ENCODE measurements at regions not wholly inside any gene's neighbourhood (a gene's known extent, or its start where the extent isn't known, plus 50 kb on each side); places are given as distances from the start of the nearest gene placed in this dataset.

DNA sequence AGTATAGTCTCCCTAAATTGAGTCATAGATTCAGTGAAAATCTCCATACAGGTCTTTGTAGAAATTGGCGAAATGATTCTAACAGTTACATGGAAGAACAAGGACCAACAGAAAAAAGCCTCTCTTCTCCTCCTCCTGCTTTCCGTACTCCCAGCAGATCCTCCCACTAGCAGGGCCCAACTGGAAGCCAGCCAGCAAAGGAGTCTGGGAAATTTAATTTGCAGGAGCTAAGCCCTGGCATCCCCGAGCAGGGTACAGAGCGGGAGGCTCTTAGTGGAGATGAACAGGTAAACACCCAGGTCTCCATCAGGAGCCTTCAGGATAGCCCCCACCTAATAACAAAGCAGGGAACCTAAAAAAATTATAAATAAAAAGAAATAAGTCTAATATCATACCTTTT, 1473.8 kb downstream of the TBC1D22A start:
- no peak for DNase-seq

GRCh38 chr22:48235744-48236143, 1473.3 kb downstream of the TBC1D22A start:
- no peak for DNase-seq

DNA sequence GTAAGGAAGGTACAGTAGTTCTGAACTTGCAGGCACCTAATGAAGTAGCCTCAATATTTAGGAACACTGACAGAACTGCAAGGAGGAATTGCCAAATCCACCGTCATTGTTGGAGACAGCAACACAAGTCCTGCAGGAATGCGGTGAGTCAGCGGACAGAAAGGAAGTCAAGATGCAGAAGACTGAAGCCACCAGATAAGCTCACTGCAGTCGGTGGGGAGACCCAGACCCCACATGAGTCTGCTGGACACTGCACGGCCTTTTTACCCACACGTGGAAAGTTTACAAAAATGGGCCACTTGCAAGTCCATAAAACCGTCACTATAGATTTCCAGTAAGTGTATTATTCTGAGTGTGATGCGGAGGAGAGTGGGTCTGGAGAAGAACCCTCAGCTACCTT, 1471.6 kb downstream of the TBC1D22A start:
- DNase-seq, result no peak

DNA sequence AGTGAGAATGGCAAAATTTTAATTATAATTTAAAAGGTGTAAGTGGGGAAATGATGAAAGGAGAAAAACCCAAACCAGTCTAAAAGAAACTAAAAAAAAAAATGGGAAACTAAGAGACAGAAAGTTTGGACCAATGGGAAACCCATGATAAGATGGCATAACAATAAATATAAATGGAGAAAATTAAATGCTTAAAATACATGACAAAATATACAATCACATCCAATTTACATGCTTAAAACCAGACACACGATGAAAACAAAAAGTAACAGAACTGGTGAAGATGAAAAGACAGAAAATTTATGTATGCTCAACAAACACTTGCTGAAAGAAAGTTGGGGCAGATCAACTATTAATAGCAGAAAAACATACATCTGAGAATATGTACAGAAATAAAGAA, 1471.1 kb downstream of the TBC1D22A start:
- no peak for DNase-seq

GRCh38 chr22:48228468-48228867, 1466.0 kb downstream of the TBC1D22A start:
- DNase-seq, result no peak

- DNase-seq, result no peak
These were observed 1465.0 kb downstream of the TBC1D22A start for GRCh38 chr22:48227341-48228018.

DNA sequence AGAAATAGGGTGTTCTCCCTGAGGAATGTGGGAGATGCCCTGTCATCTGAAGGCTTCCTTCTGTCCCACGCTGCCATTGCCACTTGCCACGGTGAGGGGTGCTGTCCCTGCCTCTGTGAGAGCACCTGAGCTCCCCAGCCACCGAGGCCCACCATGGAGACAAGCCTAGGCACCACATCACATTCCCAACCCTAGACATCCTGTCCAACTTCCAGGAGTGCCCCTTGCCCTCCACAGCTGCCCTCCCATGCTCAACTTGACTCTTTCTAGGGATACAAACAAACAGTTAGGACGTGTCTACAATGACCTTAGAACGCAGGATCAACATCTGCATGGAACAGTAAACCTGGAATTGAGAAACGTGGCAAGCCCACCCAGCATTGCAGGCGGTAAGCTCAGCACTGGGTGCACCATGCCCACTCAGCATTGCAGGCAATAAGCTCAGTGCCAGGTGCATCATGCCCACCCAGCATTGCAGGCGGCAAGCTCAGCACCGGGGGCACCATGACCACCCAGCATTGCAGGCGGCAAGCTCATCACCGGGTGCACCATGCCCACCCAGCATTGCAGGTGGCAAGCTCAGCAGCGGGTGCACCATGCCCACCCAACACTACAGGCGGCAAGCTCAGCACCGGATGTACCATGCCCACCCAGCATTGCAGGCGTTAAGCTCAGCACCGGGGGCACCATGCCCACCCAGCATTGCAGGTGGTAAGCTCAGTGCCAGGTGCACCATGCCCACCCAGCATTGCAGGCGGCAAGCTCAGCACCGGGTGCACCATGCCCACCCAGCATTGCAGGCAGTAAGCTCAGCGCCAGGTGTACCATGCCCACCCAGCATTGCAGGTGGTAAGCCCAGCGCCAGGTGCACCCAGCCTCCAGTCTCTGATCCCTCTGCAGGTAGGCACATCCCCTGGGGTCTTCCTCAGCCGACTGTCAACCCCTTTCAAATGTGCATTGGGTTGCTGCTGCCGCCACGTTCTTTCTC, 1463.9 kb downstream of the TBC1D22A start:
- no peak for DNase-seq

DNA sequence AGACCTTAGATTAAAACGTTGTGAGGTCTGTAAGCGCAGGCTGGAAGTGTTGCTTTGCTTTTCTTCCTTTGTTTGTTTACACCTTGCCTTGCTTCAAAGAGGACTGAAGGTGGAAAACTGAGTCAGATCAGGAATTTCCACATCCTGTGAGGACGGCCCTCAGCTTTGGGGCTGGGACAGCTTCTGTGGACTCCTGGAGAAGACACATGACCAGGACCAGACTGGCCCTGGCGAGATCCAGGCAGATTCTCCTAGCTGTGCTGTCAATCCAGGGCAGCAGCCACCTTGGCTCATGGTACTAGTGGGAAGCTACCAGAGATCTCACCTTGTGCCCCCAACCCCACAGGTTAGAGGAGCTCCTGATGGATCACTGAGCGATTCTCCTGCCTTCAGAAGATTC, 1461.9 kb downstream of the TBC1D22A start:
- DNase-seq, result no peak

DNA sequence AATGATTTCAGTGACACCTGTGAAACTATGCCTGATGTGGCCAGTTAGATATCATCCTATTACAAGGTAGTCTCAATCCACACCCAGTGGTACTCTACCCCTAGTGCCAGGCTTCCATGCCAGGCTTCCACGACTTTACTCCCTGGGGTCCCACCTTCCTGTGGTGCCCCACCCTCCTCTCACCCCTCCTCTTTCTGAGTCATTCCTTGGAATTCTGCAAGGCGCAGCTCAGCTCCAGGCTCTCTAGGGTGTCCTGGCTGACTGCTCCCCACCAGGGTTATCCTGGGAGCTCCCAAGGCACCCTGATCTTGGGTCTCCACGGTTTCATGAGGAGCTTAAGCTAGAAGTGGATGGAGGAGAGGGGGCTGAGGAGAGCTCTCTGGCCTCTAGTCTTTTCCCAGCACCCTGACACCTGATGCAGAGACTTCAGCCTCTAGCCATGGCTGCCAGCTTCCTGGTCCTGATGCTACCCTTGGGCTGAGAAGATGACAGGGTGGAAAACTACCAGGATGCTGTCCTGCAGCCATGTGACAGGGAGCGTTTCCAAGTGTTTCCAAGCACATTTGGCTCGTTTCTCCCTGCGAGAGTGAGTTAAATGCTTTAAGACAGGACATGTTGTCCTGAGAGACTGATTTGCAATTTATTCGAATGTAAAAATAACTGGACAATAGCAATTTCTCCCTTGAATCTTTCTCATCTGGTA, 1461.2 kb downstream of the TBC1D22A start:
- no peak for DNase-seq

DNA sequence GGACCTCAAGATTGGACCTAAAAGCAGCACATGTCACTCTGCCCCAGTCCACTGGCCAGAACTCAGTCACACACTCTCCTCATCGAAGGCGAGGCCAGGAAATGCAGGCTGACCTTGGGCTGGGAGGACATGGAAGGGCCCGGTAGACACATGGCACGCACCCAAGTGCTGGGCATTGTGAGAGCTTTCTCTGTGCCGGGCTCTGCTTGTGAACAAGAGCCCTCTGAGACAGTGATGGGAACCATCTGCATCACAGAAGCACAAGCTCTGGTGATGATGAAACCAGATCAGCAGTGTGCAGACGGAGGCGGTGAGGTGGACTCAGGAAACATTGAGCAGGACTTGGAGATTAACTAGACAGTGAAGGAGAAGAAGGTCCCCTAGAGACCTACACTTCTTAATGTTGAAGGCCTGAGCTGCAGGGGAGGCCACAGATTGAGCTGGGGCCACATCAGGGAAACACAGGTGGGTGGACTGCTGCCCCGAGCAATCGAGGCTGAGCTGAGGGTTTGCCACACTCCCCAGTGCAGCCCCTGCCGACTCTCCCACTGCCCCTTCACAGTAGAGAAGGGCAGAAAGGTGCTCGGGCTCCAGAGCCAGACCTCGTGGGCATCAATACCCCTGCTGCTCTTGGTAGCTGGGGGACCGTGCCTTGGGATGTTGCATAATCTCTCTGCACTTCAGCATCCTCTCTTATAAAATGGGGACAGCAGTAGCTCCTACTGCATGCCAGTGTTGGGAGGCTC, 1460.5 kb downstream of the TBC1D22A start:
- no peak for DNase-seq

DNA sequence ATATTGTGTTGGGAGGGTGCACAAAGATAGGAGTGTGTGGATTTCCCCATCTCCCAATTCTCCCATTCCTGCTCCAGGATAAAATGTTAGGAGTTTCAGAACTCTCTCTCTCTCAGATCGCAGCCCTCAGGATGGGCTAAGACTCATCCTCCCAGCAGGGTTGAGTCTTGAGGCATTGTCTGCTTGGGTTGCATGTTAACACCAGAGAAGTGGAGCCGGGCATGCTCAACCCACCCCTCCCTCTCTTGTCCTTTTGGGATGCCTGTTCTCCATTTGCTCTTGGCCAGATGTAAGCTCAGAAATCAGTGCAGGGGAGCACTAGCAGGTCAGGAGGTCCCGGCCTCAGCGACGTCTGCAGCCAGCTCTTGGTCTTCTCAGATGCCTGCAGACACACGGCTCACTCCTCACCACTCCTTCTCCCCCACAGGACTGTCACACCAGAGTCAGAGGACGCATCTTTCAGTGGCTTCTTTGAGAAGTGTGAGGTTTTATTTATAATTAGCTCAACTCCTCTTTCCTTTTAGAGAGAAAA, 1456.5 kb downstream of the TBC1D22A start:
- DNase-seq, result no peak

DNA sequence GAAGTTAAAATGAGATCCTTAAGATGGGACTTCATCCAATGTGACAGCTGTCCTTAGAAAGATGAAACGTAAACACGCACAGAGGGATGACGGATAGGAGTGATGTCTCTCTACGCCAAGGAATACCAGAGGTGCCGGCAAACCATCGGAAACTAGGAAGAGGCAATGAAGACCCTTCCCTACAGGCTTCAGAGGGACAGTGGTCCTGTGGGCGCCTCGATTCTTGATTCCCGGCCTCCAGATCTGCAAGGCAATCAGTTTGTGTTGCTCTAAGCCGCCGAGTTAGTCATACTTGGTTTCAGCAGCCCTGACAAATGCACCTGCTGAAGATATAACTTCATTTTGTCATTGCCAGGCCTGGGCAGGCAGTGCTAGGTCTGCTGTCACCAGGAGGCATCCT, 1455.1 kb downstream of the TBC1D22A start:
- no peak for DNase-seq

DNA sequence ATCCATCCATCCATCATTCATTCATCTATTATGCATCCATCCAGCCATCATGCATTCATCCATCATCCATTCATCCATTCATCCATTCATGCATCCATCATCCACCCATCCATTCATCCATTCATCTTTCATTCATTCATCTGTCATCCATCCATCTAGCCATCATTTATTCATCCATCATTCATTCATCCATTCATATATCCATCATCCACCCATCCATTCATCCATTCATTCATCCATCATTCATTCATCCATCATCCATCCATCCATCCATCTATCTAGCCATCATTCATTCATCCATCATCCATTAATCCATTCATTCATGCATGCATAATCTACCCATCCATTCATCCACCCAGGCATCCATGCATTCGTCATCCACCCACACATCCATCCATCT, 1450.3 kb downstream of the TBC1D22A start:
- DNase-seq, result no peak

DNA sequence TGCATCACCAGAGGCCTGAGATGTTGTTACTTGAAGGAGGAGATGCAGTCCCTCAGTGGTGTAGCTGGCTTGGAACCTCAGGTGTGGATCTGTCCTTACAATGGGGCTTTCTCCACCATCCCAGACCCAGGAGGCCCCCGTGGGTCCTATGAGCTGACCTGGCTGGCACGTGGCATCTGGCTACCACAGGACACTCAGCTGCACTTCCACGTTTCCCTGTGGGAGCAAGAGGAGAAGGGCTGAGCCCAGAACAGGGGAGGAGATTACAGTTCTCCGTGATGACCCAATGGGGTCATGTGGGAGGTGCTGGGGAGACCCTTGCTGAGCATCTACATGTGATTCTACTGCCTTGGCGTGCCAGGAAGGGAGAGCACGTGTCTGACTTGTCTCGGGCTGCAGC, 1448.4 kb downstream of the TBC1D22A start:
- no peak for DNase-seq

- no peak for DNase-seq
These were observed 1447.7 kb downstream of the TBC1D22A start for GRCh38 chr22:48210198-48210580.

GRCh38 chr22:48209473-48210197, 1447.2 kb downstream of the TBC1D22A start:
- DNase-seq, result no peak

DNA sequence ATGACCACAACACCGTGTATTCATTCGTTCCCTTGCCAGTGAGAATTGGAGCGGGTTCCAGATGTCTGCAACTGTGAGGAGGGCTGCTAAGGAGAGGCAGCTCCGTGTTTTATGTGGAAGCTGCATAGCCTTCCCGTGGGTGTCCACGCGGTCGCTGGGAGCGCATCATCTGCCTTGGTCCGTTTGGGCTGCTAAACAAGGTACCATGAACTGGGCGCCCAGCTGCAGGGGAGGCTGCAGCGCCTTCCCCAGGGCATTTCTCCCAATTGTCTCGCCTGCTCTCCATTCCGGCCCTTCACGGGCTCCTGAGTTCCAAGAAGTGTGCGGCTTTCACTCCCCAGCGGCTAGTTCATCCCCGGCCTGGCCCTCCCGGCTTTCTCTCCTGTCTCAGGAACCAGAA, 1446.4 kb downstream of the TBC1D22A start:
- DNase-seq, result no peak

DNA sequence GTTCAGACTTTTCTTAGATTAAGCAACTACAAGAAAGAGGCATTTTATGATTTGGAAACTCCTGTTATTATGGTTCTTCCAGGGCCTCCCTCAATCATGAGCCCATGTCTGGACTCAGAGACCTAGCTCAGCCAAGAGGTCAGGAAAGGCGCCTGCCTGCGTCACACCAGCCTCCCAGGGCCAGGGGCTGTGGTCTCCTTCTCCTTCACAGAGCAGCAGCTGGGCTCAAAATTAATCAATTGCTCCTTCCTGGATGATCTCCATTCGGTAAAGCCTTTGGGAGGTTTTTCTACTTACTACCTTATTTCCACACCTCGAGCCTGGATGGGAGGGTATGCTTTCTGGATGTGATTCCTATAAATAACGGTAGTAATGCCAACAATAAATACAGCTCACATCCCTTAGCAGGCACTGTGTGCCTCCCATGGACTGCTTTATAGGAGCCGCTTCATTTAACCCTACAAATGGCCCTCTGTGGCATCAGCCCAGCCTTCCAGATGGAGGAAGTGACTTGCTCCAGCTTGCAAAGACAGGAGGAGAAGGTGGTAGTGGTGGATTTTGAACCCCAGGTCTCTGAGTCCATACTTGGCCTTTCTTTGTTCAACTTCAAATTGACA, 1445.6 kb downstream of the TBC1D22A start:
- DNase-seq, result peak in 1 of 2 experiments; percentile 17

DNA sequence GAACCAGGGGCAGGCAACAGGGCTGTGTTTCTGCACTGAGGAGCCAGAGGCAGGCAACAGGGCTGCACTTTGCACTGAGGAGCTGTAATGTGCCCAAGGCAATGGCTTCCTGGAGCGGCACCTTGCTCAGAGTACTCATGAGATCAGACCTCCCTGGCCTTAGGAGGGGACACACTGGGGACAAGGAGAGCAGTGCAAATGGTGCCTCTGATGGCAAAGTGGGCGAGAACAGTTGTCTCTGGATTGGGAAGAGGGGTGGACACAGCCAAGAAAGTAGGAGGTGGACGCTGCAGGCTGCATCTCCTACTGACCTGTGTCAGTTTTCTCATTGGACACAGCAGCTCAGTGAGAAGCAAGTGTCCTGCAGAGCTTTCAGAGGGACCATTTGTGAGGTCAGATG, 1443.3 kb downstream of the TBC1D22A start:
- no peak for DNase-seq

DNA sequence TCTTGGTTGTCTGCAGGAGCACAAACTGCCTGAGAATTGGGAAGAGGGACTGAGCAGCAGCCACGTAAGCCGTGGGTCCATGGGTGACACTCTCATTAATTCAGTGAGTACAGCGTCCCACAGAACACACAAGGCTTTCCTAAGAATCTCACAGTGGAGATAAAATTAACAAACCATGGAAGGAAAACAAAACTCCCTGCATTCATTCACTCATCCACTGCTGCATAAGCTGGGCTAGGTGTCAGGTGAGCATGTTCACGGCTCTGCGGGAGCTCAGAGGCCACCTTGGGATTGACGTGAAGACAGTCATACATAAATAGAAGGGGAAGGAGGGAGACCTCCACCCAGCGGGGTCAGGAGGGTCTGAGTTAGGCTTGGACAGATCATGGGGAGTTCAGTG, 1442.7 kb downstream of the TBC1D22A start:
- DNase-seq, result no peak

DNA sequence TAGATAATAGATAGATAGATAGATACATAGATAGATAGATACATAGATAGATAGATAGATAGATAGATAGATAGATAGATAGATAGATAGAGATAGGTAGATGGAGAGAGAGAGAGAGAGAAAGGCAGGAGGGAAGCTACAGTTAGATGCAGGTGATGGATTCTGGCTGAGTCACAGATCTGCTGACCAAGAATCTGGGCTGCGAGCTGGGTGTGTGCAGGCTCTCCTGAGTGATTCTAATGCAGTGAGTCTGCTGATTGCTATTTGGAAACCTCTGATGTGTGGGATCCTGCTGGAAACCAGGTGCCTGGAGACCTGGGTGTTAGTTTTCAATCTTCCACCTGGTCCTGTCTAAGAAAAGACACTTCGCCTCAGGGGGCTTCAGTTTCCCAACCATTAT, 1441.8 kb downstream of the TBC1D22A start:
- DNase-seq, result no peak
